OCI-LY3 (cell line): ENCODE measurements at regions not wholly inside any gene's neighbourhood (a gene's known extent, or its start where the extent isn't known, plus 50 kb on each side); places are given as distances from the start of the nearest gene placed in this dataset.

Experiments used
- CTCF ChIP-seq: fragments of 200-600, 300-600 bp; sonication (generic); IDR thresholded peaks from 2 replicates; pipeline ENCODE4 v1.5.1; 2014; ENCODE audit warnings: antibody characterized with exemption, low read length, low read depth
- EZH2phosphoT487 ChIP-seq: fragments of 200-600 bp; shearing (Covaris generic); IDR thresholded peaks from 2 replicates; pipeline ENCODE4 v1.6.1; 2018; ENCODE audit warnings: antibody characterized with exemption, mixed run types, low read depth

- TF ChIP-seq CTCF, result no peak
- TF ChIP-seq EZH2phosphoT487, result no peak
Observed at GRCh38 chr14:98474900-98475299, 797.1 kb downstream of the BCL11B start.
